A673 (cell line): ENCODE measurements at regions not wholly inside any gene's neighbourhood (a gene's known extent, or its start where the extent isn't known, plus 50 kb on each side); places are given as distances from the start of the nearest gene placed in this dataset.

ENCODE experiments used
- BruUV-seq: library from RNA; stranded (reverse); fragments of 400-500 nt; replicated peaks from 2 replicates; lab custom pipeline; 2021; lab: Mats Ljungman, UMichigan
- CTCF ChIA-PET: fragments of 300-600 bp; sonication (Branson Sonifier 250); formaldehyde crosslinking; loops from one replicate; lab custom pipeline; 2022; ENCODE audit warnings: antibody characterized with exemption; lab: Charles Lee
- POLR2A ChIA-PET: fragments of 300-600 bp; sonication (Branson Sonifier 250); formaldehyde crosslinking; loops from one replicate; lab custom pipeline; 2022; ENCODE audit warnings: antibody characterized with exemption; ENCODE audit not compliant: low non-redundant PET; lab: Charles Lee
- DNase-seq: peaks from one replicate; pipeline ENCODE4 v3.0.0-alpha.2; 2015; ENCODE audit warnings: low spot score
- H3K27ac ChIP-seq: fragments of 200-600 bp; sonication (generic); 2 replicates; pipeline ENCODE4 v1.5.1; 2016; ENCODE audit warnings: mixed run types, low read depth, mild to moderate bottlenecking, mixed read lengths, antibody characterized with exemption, low read length; ENCODE audit not compliant: poor library complexity, severe bottlenecking
- H3K27me3 ChIP-seq: fragments of 200-600 bp; sonication (generic); replicated peaks from 2 replicates; pipeline ENCODE4 v1.6.1; 2017; ENCODE audit warnings: mixed run types, low read depth, mild to moderate bottlenecking, mixed read lengths, antibody characterized with exemption, low read length; ENCODE audit not compliant: insufficient read depth, poor library complexity
- H3K36me3 ChIP-seq: fragments of 200-600 bp; sonication (generic); 2 replicates; pipeline ENCODE4 v1.6.1; 2016; ENCODE audit warnings: mixed run types, mild to moderate bottlenecking, mixed read lengths, antibody characterized with exemption, low read length; ENCODE audit not compliant: insufficient read depth, poor library complexity, severe bottlenecking
- H3K4me1 ChIP-seq: fragments of 200-600 bp; sonication (generic); 2 replicates; pipeline ENCODE4 v1.6.1; 2017; ENCODE audit warnings: mixed run types, mild to moderate bottlenecking, mixed read lengths, antibody characterized with exemption, low read length; ENCODE audit not compliant: insufficient read depth, poor library complexity, severe bottlenecking
- H3K4me3 ChIP-seq: fragments of 200-600 bp; sonication (generic); 2 replicates; pipeline ENCODE4 v1.5.1; 2016; ENCODE audit warnings: low read depth, mixed run types, mild to moderate bottlenecking, mixed read lengths, low read length; ENCODE audit not compliant: poor library complexity, severe bottlenecking
- H3K9me3 ChIP-seq: fragments of 200-600 bp; sonication (generic); 2 replicates; pipeline ENCODE4 v1.6.1; 2016; ENCODE audit warnings: mixed run types, low read depth, mild to moderate bottlenecking, mixed read lengths, antibody characterized with exemption, low read length; ENCODE audit not compliant: poor library complexity, severe bottlenecking
- EZH2 ChIP-seq: fragments of 200-600 bp; sonication (generic); IDR thresholded peaks from 2 replicates; pipeline ENCODE4 v1.6.1; 2017; ENCODE audit warnings: borderline replicate concordance, low read depth, mild to moderate bottlenecking, mixed read lengths, antibody characterized with exemption, low read length; ENCODE audit not compliant: poor library complexity, severe bottlenecking
- intact Hi-C: fragments of 100-400 bp; cut with micrococcal nuclease; formaldehyde crosslinking; loops from one replicate; pipeline ENCODE4 v1.10.0; 2022; ENCODE audit not compliant: unreplicated experiment
- TF ChIP-seq, protein P1 (sequence below): fragments of 300-800, 200-600 bp; sonication (generic); conservative IDR thresholded peaks from 2 replicates; pipeline ENCODE4 v1.5.1; 2017; ENCODE audit warnings: low read depth, mild to moderate bottlenecking, antibody characterized with exemption, low read length, moderate library complexity, mixed read lengths

DNA sequence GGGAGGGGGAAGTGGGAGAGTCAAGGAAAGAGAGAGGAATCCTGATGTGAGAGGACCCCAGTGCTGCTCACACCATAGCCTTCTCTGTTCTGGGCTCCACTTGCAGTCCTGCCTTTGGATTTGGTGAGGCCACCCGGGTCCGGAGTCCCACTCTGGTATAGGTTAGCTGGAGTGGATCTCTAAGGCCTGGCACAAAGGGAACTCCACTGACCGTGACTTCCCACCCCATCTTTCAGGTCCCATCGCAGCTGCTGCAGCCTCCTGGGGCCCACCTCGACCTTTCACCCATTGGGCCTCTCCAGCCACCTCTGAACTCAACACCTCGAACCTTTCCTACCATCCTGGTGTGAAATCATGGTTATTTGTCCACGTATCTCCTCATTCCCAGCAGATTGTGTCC lies 324.4 kb downstream of the MATN1 start:
- Histone ChIP-seq H3K4me1 (no peaks in the 10 kb centered on the region), H3K4me3 (no peak overlapping the region), H3K27ac (no peak overlapping the region), H3K27me3 (no peaks in the 10 kb centered on the region), H3K36me3 (no peaks in the 10 kb centered on the region), H3K9me3 (no peaks in the 10 kb centered on the region)
- DNase-seq, result no peak
- BruUV-seq, result no TSS peak
- intact Hi-C loops, result no loop called here
- CTCF ChIA-PET, result no interaction called here
- TF ChIP-seq, protein P1, sequence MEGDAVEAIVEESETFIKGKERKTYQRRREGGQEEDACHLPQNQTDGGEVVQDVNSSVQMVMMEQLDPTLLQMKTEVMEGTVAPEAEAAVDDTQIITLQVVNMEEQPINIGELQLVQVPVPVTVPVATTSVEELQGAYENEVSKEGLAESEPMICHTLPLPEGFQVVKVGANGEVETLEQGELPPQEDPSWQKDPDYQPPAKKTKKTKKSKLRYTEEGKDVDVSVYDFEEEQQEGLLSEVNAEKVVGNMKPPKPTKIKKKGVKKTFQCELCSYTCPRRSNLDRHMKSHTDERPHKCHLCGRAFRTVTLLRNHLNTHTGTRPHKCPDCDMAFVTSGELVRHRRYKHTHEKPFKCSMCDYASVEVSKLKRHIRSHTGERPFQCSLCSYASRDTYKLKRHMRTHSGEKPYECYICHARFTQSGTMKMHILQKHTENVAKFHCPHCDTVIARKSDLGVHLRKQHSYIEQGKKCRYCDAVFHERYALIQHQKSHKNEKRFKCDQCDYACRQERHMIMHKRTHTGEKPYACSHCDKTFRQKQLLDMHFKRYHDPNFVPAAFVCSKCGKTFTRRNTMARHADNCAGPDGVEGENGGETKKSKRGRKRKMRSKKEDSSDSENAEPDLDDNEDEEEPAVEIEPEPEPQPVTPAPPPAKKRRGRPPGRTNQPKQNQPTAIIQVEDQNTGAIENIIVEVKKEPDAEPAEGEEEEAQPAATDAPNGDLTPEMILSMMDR, result no peak
- no peak for TF ChIP-seq EZH2
- POLR2A ChIA-PET, result no interaction called here

DNA sequence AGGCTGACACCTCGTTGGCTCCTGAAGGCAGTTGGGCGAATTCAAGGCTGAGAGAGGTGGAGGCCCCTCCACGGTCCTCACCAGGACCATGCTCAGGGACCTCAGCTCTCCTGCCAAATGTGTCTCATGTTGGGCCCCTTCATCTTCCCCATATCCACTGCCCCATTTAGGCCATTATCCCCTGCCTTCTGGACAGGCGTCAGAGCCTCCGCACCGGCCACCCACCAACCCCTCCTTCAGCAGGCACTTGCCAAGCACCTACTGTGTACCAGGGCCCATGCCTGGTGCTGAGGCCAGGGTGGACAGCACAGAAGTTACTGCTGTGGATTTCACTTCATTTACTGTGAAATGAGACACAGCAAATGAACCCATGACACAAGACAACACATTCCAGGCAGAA lies 325.8 kb downstream of the MATN1 start:
- H3K27me3 ChIP-seq, result no peaks in the 10 kb centered on the region
- no peak overlapping the region for H3K4me3 ChIP-seq
- no peaks in the 10 kb centered on the region for H3K9me3 ChIP-seq
- no peak for DNase-seq
- POLR2A ChIA-PET, result no interaction called here
- no peaks in the 10 kb centered on the region for H3K36me3 ChIP-seq
- H3K27ac ChIP-seq, result no peak overlapping the region
- no peaks in the 10 kb centered on the region for H3K4me1 ChIP-seq
- CTCF ChIA-PET, result no interaction called here
- intact Hi-C loops, result no loop called here
- no TSS peak for BruUV-seq
- TF ChIP-seq, protein P1, result no peak
- no peak for TF ChIP-seq EZH2

DNA sequence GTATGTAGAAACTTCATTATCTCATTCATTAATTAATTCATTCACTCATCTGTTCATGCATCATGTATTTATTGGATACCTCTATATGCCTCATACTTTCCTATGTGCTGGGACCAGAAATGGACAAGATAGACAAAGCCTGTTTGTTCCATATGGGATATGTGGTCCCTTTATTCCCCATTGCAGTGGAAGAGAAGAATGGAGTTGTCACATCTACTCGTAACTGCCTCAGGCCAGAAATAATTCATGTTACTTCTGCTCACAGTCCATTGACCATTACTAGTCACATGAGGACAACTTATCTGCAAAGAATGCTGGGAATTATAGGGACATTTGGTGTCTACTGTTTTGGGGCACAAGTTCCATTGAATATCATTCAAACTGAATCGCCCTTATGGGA lies 327.8 kb downstream of the MATN1 start:
- Histone ChIP-seq H3K36me3 (no peaks in the 10 kb centered on the region), H3K27ac (no peak overlapping the region), H3K27me3 (no peaks in the 10 kb centered on the region), H3K4me1 (no peaks in the 10 kb centered on the region), H3K4me3 (no peak overlapping the region), H3K9me3 (no peaks in the 10 kb centered on the region)
- no TSS peak for BruUV-seq
- ChIA-PET CTCF (no interaction called here), POLR2A (no interaction called here)
- no peak for TF ChIP-seq EZH2
- intact Hi-C loops, result no loop called here
- DNase-seq, result no peak

DNA sequence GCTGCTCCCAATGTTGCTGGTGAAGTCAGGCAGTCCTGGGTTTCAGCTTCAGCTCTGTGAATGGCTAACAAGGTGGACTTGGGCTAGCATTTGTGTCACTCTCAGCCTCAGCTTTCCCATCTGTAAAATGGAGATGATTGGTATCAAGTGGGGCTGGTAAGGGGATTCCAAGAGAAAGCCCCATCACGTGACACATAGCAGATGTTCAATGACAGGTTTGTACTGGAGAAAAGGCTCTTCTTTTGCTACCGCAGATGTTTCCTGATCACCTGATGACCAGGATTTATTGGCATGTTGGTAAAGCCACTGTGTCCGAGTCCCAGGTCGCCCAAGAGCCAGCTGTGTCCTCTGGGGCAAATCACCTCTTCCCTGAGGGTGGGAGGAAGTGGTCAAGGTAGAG lies 335.0 kb downstream of the MATN1 start:
- Histone ChIP-seq H3K4me3 (no peak overlapping the region), H3K27ac (no peak overlapping the region), H3K36me3 (no peaks in the 10 kb centered on the region), H3K9me3 (no peaks in the 10 kb centered on the region), H3K27me3 (no peaks in the 10 kb centered on the region), H3K4me1 (no peaks in the 10 kb centered on the region)
- no peak for DNase-seq
- no TSS peak for BruUV-seq
- CTCF ChIA-PET, result no interaction called here
- intact Hi-C loops, result no loop called here
- POLR2A ChIA-PET, result no interaction called here
- TF ChIP-seq, protein P1, result no peak
